Endodermal cell (in vitro differentiated cells): ENCODE measurements at regions not wholly inside any gene's neighbourhood (a gene's known extent, or its start where the extent isn't known, plus 50 kb on each side); places are given as distances from the start of the nearest gene placed in this dataset.

Experiments
- DNase-seq: peaks from one replicate; pipeline ENCODE4 v3.0.0-alpha.2; 2017
- H3K27ac ChIP-seq: 2 replicates; pipeline ENCODE4 v1.5.1; 2013; ENCODE audit warnings: mild to moderate bottlenecking, low read depth, low read length, moderate library complexity
- H3K27me3 ChIP-seq: 2 replicates; pipeline ENCODE4 v1.6.1; 2013; ENCODE audit warnings: mild to moderate bottlenecking, low read length, moderate library complexity; ENCODE audit not compliant: insufficient read depth, control insufficient read depth, poor library complexity, severe bottlenecking
- H3K36me3 ChIP-seq: 2 replicates; pipeline ENCODE4 v1.7.0; 2013; ENCODE audit warnings: mild to moderate bottlenecking, low read length, moderate library complexity; ENCODE audit not compliant: control insufficient read depth, insufficient read depth
- H3K4me1 ChIP-seq: one replicate; pipeline ENCODE4 v1.7.0; 2013; ENCODE audit warnings: low read length; ENCODE audit not compliant: control insufficient read depth, insufficient read depth
- H3K4me3 ChIP-seq: 2 replicates; pipeline ENCODE4 v1.5.1; 2013; ENCODE audit warnings: mild to moderate bottlenecking, low read length, moderate library complexity
- H3K9ac ChIP-seq: 2 replicates; pipeline ENCODE4 v1.6.1; 2013; ENCODE audit warnings: mild to moderate bottlenecking, low read length, moderate library complexity; ENCODE audit not compliant: poor library complexity, severe bottlenecking; ENCODE audit errors: extremely low read depth
- H3K9me3 ChIP-seq: 2 replicates; pipeline ENCODE4 v1.6.1; 2013; ENCODE audit warnings: mild to moderate bottlenecking, low read length, moderate library complexity; ENCODE audit not compliant: control insufficient read depth
- H3K27ac Mint-ChIP-seq: 2 replicates; pipeline ENCODE4 v1.8.0; 2020; ENCODE audit warnings: mixed read lengths
- H3K27me3 Mint-ChIP-seq: 2 replicates; pipeline ENCODE4 v1.8.0; 2021; ENCODE audit warnings: mild to moderate bottlenecking, mixed read lengths; ENCODE audit not compliant: insufficient read depth
- H3K36me3 Mint-ChIP-seq: 2 replicates; pipeline ENCODE4 v1.8.0; 2020; ENCODE audit warnings: low read depth, mixed read lengths
- H3K4me1 Mint-ChIP-seq: 2 replicates; pipeline ENCODE4 v1.8.0; 2020; ENCODE audit warnings: mixed read lengths
- H3K4me3 Mint-ChIP-seq: 2 replicates; pipeline ENCODE4 v1.8.0; 2020; ENCODE audit warnings: mild to moderate bottlenecking, moderate library complexity, mixed read lengths
- H3K9me3 Mint-ChIP-seq: 2 replicates; pipeline ENCODE4 v1.8.0; 2020; ENCODE audit warnings: mild to moderate bottlenecking, mixed read lengths
- WGBS, 2 experiments: methylation state at CpG; one replicate each; pipeline versions ENCODE4 v1.1.5 to v1.1.7; 2013; ENCODE audit warnings: missing lambda C conversion rate in 2 of 2, mixed read lengths in 1 of 2; ENCODE audit not compliant: insufficient coverage in 1 of 2, insufficient read length in 1 of 2; 5-methylcytosine and 5-hydroxymethylcytosine counted together
- TF ChIP-seq, protein P1 (sequence below): fragments of 200-600 bp; sonication (generic); conservative IDR thresholded peaks from 2 replicates; pipeline ENCODE4 v1.5.0; 2021; ENCODE audit warnings: antibody characterized with exemption, mild to moderate bottlenecking

DNA sequence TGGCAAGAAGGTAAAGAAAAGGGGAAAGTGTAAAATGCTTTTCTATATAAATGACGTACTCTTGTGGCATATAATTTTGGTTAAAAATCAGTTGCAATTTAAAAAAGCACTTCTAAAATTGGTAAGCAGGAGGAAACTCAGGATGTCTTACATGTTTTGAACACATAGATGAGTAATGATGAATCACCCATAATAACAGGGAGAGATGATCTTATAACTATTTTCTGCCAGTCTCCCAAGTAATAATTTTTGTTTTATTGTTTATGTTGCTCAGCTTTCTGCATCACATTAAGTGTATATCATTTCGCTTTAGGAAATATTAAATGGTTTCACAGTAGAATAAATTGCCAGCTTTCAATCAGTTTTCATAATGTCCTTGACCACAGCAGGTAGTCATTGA lies 1430.7 kb upstream of the PCDH20 start:
- Histone ChIP-seq H3K9me3 (no peaks in the 10 kb centered on the region), H3K27ac (no peak overlapping the region), H3K9ac (no peak overlapping the region), H3K27me3 (no peaks in the 10 kb centered on the region), H3K36me3 (no peaks in the 10 kb centered on the region), H3K4me1 (no peaks in the 10 kb centered on the region), H3K4me3 (no peak overlapping the region)
- no peak overlapping the region for H3K27ac Mint-ChIP-seq
- no peaks in the 10 kb centered on the region for H3K36me3 Mint-ChIP-seq
- TF ChIP-seq, protein P1, sequence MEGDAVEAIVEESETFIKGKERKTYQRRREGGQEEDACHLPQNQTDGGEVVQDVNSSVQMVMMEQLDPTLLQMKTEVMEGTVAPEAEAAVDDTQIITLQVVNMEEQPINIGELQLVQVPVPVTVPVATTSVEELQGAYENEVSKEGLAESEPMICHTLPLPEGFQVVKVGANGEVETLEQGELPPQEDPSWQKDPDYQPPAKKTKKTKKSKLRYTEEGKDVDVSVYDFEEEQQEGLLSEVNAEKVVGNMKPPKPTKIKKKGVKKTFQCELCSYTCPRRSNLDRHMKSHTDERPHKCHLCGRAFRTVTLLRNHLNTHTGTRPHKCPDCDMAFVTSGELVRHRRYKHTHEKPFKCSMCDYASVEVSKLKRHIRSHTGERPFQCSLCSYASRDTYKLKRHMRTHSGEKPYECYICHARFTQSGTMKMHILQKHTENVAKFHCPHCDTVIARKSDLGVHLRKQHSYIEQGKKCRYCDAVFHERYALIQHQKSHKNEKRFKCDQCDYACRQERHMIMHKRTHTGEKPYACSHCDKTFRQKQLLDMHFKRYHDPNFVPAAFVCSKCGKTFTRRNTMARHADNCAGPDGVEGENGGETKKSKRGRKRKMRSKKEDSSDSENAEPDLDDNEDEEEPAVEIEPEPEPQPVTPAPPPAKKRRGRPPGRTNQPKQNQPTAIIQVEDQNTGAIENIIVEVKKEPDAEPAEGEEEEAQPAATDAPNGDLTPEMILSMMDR, result no peak
- H3K4me1 Mint-ChIP-seq, result no peaks in the 10 kb centered on the region
- H3K27me3 Mint-ChIP-seq, result no peaks in the 10 kb centered on the region
- no peaks in the 10 kb centered on the region for H3K9me3 Mint-ChIP-seq
- WGBS, 2 experiments, result 98 to 100% methylated on average over 1 to 2 of the region's 2 CpGs
- H3K4me3 Mint-ChIP-seq, result no peak overlapping the region
- no peak for DNase-seq

DNA sequence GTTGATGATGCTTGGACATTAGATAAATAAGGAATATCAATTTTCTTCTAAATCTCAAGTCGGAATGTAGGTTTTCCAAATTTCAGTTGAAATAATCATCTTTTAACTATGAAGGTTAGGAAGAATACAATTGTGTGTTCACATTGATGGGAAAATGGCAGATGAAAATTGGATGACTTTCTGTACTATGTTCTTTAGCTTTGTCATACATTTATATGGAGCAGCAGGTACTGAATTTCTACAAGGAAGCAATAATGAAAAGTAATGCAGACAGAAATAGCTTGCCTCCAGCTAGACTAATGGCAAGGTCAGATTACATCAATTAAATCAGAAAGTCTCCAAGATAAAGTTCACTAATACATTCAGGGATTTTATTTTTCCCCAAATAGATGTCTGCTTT lies 1423.7 kb upstream of the PCDH20 start:
- Mint-ChIP-seq H3K9me3 (no peaks in the 10 kb centered on the region), H3K4me1 (no peaks in the 10 kb centered on the region), H3K36me3 (no peaks in the 10 kb centered on the region), H3K4me3 (no peak overlapping the region), H3K27ac (no peak overlapping the region), H3K27me3 (no peaks in the 10 kb centered on the region)
- Histone ChIP-seq H3K4me3 (no peak overlapping the region), H3K4me1 (no peaks in the 10 kb centered on the region), H3K27ac (no peak overlapping the region), H3K9me3 (no peaks in the 10 kb centered on the region), H3K36me3 (no peaks in the 10 kb centered on the region), H3K9ac (no peak overlapping the region), H3K27me3 (no peaks in the 10 kb centered on the region)
- TF ChIP-seq, protein P1, result no peak
- WGBS, 2 experiments, result 90 to 100% methylated on average over 1 of the region's 1 CpG
- DNase-seq, result no peak

DNA sequence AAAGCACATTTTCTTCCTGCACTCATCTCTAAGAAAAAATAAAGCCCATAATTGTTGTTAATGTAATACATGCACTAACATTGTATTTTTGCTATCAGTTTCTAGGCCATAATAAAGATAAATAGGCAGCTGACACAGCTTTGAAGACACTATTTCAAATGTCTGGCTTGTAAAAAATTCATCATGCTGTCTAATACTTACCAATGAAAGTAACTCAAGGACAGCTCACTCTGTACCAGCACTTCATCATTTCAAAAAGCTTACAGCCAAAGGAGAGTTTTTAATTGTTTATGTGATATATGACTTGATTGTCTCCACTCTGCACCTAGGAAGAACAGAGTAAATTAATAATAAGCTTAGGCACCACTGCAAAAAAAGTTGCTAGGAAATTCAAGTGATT lies 1423.3 kb upstream of the PCDH20 start:
- no peaks in the 10 kb centered on the region for H3K27me3 ChIP-seq
- H3K36me3 ChIP-seq, result no peaks in the 10 kb centered on the region
- H3K9me3 ChIP-seq, result no peaks in the 10 kb centered on the region
- Mint-ChIP-seq H3K4me3 (no peak overlapping the region), H3K36me3 (no peaks in the 10 kb centered on the region), H3K27me3 (no peaks in the 10 kb centered on the region), H3K9me3 (no peaks in the 10 kb centered on the region), H3K4me1 (no peaks in the 10 kb centered on the region), H3K27ac (no peak overlapping the region)
- no peaks in the 10 kb centered on the region for H3K4me1 ChIP-seq
- H3K4me3 ChIP-seq, result no peak overlapping the region
- DNase-seq, result no peak
- TF ChIP-seq, protein P1, result no peak
- no peak overlapping the region for H3K9ac ChIP-seq
- no peak overlapping the region for H3K27ac ChIP-seq
